T-helper 2 cell (primary cell): ENCODE measurements at regions not wholly inside any gene's neighbourhood (a gene's known extent, or its start where the extent isn't known, plus 50 kb on each side); places are given as distances from the start of the nearest gene placed in this dataset.

Experiments
- DNase-seq, 5 experiments: peaks; one replicate each; pipeline versions ENCODE4 v3.0.0 to v3.0.0-alpha.2; 2012 to 2022

GRCh38 chr13:29713839-29714238 is 118.4 kb upstream of the SLC7A1 start:
- no peak for DNase-seq

GRCh38 chr13:29711776-29712175 is 116.3 kb upstream of the SLC7A1 start:
- DNase-seq: no peak

GRCh38 chr13:29710511-29710910 is 115.0 kb upstream of the SLC7A1 start:
- no peak for DNase-seq

GRCh38 chr13:29709407-29710069 is 114.0 kb upstream of the SLC7A1 start:
- DNase-seq: no peak

- peak in 4 of 5 experiments; percentile 3 to 57 (median 17) for DNase-seq
Observed at GRCh38 chr13:29707876-29708543, 112.5 kb upstream of the SLC7A1 start.

- DNase-seq: no peak
Observed at GRCh38 chr13:29706923-29707322, 111.4 kb upstream of the SLC7A1 start.

GRCh38 chr13:29704648-29705047 is 109.2 kb upstream of the SLC7A1 start:
- DNase-seq: no peak

- DNase-seq: no peak
Observed at GRCh38 chr13:29703421-29703820, 107.9 kb upstream of the SLC7A1 start.

- DNase-seq: no peak
Observed at GRCh38 chr13:29702912-29703351, 107.4 kb upstream of the SLC7A1 start.

GRCh38 chr13:29698106-29698505 is 102.6 kb upstream of the SLC7A1 start:
- no peak for DNase-seq

GRCh38 chr13:29696606-29697005 is 101.1 kb upstream of the SLC7A1 start:
- DNase-seq: no peak

- no peak for DNase-seq
Observed at GRCh38 chr13:29693275-29693945, 97.9 kb upstream of the SLC7A1 start.

GRCh38 chr13:29689548-29689947 is 94.1 kb upstream of the SLC7A1 start:
- DNase-seq: no peak

- DNase-seq: no peak
Observed at GRCh38 chr13:29688193-29688592, 92.7 kb upstream of the SLC7A1 start.

GRCh38 chr13:29684441-29684840 is 89.0 kb upstream of the SLC7A1 start:
- DNase-seq: no peak

GRCh38 chr13:29683041-29683440 is 87.6 kb upstream of the SLC7A1 start:
- DNase-seq: no peak

GRCh38 chr13:29681864-29682263 is 86.4 kb upstream of the SLC7A1 start:
- no peak for DNase-seq

- no peak for DNase-seq
Observed at GRCh38 chr13:29679396-29680053, 84.0 kb upstream of the SLC7A1 start.

- no peak for DNase-seq
Observed at GRCh38 chr13:29677627-29678026, 82.1 kb upstream of the SLC7A1 start.

- DNase-seq: no peak
Observed at GRCh38 chr13:29676941-29677452, 81.5 kb upstream of the SLC7A1 start.

GRCh38 chr13:29676535-29676934 is 81.0 kb upstream of the SLC7A1 start:
- DNase-seq: no peak

GRCh38 chr13:29674532-29674931 is 79.0 kb upstream of the SLC7A1 start:
- DNase-seq: no peak

- DNase-seq: no peak
Observed at GRCh38 chr13:29664591-29664990, 69.1 kb upstream of the SLC7A1 start.
